Spleen (tissue), 7 donors: ENCODE measurements at regions not wholly inside any gene's neighbourhood (a gene's known extent, or its start where the extent isn't known, plus 50 kb on each side); places are given as distances from the start of the nearest gene placed in this dataset.

Experiments used
- CTCF ChIP-seq, 11 experiments: fragments of 200-600 bp in 7 of 11; fragments of 450-650 bp in 4 of 11; sonication (generic) in 4 of 11; IDR thresholded peaks in 8 of 11; conservative IDR thresholded peaks in 3 of 11; 1 replicate in 7 of 11; 2 replicates in 4 of 11; pipeline versions ENCODE4 v1.4.0 to v1.8.0; 2016 to 2021; ENCODE audit warnings: antibody characterized with exemption in 11 of 11, inconsistent platforms in 4 of 11, mild to moderate bottlenecking in 1 of 11
- POLR2A ChIP-seq, 3 donors: fragments of 450-650 bp; IDR thresholded peaks; one replicate each; pipeline ENCODE4 v1.5.1; 2017; ENCODE audit warnings: antibody characterized with exemption in 3 of 3, mild to moderate bottlenecking in 1 of 3
- POLR2AphosphoS5 ChIP-seq, 3 donors: sonication (generic); formaldehyde crosslinking; IDR thresholded peaks; one replicate each; pipeline ENCODE4 v1.5.1; 2017; ENCODE audit warnings: antibody characterized with exemption in 3 of 3
- donor health status: DM: no; HTN: no; CAD: no; lungs with moderate emphysema.
- donor health status: DM: no; HTN: no; CAD: no.
- donor health status: DM: no; HTN: no; CAD: no.

DNA sequence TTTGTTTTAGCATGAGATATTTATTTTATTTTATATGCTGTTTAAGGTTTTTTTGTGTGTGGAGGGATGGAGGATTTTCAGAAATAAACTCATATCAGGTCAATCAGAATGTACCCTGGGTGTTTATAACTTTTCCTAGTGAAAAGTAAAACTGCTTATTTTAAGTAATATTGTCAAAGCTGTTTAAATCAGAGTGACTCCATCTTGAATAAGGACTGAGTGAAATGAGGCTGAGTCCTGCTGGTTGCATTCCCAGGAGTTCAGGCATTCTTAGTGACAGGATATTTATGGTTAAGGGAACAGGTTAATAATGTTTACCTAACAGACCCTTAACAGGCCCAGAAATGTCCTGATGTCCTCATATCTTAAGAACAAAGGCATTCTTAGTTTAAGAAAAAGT, 1160.9 kb upstream of the PCDH7 start:
- no peak for TF ChIP-seq CTCF (IDR thresholded peaks at IDR 0.05 in 8 of 11, conservative IDR thresholded peaks at IDR 0.05 in 3 of 11)
- TF ChIP-seq POLR2AphosphoS5 (IDR thresholded peaks at IDR 0.05), result no peak
- TF ChIP-seq POLR2A (IDR thresholded peaks at IDR 0.05), result no peak
